NCI-H345 (cell line): ENCODE measurements at regions not wholly inside any gene's neighbourhood (a gene's known extent, or its start where the extent isn't known, plus 50 kb on each side); places are given as distances from the start of the nearest gene placed in this dataset.
"Not testable (repeated sequence)": the region's sequence is repeated elsewhere in the genome, so short reads cannot be mapped to it uniquely, and the experiment has no call there.

Experiments used
- DNase-seq: peaks from one replicate; lab custom pipeline; 2025; lab: John Stamatoyannopoulos, UW

DNA sequence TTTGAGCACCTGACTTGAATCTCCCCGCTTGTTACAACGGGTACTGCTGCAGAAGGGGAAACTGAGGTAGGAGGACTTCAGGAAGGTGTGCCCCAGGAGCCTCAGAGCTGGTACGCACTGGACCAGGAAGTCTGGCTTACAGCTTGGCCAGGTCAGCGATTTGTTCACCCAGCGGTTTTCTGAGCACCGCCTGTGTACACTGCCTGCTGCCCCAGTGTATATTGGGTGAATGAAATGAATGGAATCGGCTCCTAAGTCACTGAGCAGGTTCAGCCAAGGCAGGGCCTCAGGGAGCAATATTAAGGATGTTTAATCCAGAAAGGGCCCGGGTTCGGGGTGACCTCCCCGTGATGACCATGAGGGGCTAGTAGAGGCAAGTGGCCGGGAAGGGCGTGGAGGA is 164.0 kb upstream of the CIBAR2 start:
- DNase-seq, result no peak

DNA sequence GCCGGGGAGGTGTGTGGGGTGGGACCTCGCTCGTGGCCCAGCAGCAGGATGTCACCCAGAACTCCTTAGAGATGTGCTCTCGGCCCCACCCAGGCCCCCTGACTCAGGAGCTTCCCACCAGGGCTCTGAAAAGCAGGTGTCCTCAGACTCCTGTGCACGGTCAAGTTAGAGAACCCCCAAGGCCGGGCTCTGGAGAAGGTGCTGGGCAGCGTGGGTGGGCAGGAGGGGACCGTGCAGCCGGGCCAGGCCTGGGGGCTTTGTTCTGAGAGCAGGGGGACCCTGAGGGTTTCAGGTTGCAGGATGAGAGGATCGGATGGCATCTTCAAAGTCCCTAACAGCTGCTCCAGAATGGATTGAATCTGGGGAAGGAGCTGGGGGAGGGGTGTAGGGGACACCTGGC is 164.4 kb upstream of the CIBAR2 start:
- no peak for DNase-seq

DNA sequence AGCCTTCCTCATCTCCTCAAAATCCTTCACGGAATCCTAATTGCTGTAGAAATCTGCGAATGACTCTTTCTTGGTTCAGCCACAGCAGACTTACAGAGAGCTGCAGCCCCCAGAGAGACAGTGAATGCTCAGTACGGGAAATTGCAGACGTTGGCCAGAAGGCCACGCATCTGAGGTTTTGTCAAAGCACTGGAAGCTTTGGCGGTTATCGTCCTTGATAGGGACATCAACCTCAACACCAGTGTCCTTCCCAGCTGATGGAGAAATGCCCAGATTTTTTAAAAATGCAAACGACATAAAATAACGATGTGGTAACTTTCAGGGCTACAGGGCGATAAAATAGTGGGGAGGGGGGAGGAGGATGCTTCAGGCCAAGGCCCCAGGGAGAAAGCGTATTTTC is 166.6 kb upstream of the CIBAR2 start:
- DNase-seq, result no peak

- no peak for DNase-seq
Observed at GRCh38 chr16:85279402-85279801, 167.1 kb upstream of the CIBAR2 start.

GRCh38 chr16:85279825-85280545 is 167.7 kb upstream of the CIBAR2 start:
- DNase-seq, result no peak

GRCh38 chr16:85281181-85281580 is 168.9 kb upstream of the CIBAR2 start:
- DNase-seq, result no peak

- no peak for DNase-seq
Observed at GRCh38 chr16:85282842-85283241, 170.6 kb upstream of the CIBAR2 start.

- DNase-seq, result no peak
Observed at GRCh38 chr16:85283305-85284050, 171.2 kb upstream of the CIBAR2 start.

GRCh38 chr16:85284141-85284817 is 172.0 kb upstream of the CIBAR2 start:
- DNase-seq, result peak; percentile 64

DNA sequence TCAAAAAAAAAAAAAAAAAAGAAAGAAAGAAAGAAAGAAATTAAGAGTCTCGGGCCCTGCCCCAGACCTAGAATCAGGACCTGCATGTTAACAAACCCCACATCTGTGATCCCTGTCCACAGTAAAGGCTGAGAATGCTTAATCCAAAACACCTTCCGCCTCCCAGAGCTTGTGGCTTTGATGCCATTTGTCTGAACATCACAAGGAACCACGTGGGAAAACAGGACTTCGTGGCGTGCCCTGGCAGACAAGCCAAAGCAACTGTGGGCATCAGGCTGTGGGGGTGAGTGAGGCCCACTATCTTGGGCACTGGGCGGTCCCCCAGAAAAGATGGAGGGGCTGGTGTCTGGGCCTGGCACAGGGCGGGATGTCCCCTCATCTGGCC is 173.4 kb upstream of the CIBAR2 start:
- DNase-seq, result no peak

DNA sequence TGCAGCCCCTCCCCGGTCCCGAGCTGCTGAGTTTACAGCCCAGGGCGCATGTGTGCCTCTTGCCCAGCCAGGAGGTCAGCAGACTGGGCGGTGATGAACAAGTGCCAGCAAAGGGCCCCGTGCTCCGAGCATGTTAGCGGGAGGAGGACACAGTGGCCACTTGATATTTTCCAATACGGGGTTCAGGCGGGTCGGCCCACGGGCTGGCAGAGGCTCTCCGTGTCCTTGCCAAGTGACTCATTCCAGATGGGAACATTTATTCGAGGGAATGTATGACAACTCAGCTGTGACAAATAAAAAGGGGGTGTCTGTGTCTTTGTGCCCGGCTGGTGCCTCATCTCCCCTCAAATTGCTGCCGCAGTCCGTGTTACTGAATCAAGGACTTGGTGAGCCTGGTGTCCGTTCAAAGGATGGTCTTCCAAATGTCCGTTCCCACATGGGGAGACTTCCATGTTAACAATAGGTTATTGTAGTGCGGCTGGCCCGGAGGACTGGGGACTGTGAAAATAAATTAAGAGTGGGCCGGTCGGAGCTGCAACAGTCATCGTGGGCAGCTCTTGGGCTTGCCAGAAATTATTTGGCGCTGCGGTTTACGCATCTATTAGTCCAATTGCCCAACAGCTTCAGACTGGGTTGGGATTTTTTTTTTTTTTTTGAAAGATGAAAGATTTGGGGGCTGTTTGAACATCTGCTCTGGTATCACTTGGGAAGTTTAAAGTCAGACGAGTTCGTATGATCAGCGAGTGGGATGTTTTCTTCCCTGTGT is 174.0 kb upstream of the CIBAR2 start:
- DNase-seq, result no peak

DNA sequence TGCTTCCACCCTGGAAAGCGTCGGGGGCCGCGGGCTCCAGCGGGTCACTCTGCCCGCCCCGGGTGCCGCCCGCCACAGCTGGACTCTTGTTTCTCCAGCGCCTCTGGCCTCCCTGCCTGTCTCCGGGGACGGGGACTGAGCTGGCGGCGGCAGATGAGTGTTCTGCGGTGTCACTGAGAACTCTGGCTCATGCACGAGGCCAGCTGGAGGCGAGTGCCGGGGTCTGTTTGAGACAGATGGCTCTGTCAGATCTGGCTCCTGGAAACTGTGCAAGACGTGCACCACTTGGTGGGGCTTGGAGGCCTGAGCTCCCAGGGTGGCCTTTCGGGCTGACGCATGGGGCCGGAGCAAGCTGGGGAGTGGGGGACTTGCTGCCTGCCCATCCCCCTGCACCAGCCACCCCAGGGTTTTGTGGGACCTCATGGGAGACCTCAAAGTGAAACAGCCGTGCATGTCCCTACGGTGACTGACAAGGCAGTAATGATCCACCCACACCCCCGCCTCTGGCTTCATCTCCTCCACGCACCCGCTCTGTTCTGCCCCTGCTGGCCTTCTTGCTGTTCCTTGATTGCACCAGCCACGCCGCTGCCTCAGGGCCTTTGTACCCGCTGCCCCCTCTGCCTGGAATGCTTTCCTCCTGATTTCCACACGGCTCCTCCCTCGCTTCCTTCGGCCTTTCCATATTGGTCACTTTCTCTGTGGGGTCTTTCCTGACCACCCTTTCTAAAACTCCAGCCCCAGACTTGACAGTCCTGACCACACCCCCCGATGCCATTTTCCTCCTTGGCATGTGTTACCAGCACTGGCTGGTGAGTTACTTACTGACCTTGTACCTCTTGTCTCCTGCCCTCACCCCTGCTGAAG is 174.9 kb upstream of the CIBAR2 start:
- DNase-seq, result no peak

DNA sequence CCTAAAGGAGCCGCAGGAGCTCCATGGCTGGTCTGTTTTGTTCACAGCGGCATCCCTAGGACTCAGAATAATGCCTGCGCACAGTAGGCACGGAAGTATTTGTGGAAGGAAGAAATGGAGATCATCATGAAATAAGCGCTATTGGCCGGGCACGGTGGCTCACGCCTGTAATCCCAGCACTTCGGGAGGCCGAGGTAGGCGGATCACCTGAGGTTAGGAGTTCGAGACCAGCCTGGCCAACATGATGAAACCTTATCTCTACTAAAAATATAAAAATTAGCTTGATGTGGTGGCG is 175.5 kb upstream of the CIBAR2 start:
- not testable (repeated sequence) for DNase-seq

DNA sequence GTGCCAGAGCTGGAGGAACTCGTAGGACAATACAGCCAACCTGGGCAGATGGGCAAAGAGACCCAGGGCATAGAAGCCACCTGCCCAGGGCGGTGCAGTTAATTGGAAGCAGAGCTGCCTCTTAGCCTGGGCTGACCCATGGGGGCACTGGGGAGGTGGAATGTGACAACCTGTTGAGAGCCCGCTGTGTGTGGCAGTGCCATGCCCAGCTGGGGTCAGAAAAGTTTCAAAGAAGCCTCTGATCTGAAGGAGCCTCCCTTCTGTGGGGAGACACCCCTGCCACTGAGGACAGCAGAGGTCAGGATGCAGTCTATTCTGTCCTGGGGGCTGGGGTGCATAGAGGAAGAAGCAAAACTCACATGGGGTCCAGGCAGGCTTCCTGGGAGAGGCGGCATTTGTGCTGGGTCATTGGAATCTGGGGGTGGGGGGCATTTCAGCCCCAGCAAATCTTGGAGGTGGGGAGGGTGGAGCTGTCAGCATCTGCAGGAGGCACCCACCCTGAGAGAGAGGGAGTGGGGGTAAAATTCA is 176.1 kb upstream of the CIBAR2 start:
- DNase-seq, result no peak

- no peak for DNase-seq
Observed at GRCh38 chr16:85288869-85289660, 176.8 kb upstream of the CIBAR2 start.

- no peak for DNase-seq
Observed at GRCh38 chr16:85289760-85290625, 177.7 kb upstream of the CIBAR2 start.

DNA sequence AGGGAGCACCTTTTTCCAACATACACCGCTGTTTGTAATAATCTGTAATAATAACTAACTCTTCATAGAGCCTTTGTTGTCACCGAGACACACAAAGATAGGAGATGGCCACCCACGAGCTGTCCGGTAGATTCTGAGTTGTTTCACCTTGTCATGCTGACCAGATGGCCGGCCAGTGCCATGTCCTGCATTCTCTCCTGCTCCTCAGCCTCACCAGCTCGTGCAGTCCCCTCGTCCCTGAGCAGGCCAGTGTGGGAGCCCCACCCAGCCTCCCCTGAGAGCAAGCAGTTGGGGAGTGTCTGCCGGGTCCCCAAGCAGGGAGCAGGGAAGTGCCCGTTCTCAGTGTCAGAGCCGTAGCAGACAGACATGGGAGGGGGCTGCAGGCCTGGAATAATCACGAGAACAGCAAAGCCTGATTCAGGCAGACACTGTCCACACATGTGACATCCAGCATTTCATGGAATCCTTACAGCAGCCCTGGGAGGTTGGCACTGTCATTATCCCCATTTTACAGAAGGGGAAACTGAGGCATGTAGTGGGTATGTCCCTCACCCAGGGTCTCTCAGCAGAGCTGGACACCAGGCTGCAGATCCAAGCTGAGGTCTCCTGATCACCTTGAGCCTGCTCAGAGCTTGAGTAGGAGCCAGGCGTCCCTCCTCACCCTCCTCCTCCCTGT is 178.5 kb upstream of the CIBAR2 start:
- DNase-seq, result no peak

- DNase-seq, result no peak
Observed at GRCh38 chr16:85291302-85292148, 179.3 kb upstream of the CIBAR2 start.
